ENCODE measurements at regions not wholly inside any gene's neighbourhood (a gene's known extent, or its start where the extent isn't known, plus 50 kb on each side); places are given as distances from the start of the nearest gene placed in this dataset.

DNA sequence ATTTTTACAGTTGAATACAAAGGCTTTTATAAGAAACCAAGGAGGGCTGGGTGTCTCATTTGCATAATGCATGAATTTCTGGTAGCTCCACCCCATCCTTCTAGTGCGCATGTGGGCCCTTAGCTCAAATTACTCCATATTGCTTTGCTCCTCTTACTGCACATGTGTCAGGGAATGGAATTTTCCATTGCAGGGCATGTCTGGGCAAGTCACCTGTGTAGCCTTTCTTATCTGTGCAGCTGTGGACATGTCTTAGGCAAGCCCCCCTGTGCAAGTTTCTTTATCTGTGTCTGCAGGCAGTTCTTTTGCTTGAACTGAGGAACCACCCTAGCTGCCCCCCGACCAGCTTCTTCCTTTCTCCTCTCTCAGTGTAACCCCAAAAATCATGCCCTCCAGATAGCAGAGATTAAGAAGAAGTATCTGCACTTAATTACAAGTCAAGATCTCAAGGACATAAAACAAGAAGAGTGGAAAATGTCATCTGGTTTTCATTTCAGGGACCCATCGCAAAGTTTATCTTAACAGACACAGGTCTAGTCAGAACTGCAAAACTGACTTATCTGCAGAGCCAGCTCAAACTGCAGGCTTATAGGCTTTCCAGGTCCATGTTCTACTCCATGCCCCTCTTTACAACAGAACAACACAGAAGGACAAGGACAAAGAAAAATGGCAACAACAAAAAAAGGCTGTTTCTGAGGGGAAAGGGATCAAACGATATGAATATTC is 137.9 kb upstream of the HS3ST4 start:
- Mint-ChIP-seq H3K4me1 (ENCODE audit: low read depth, unreplicated experiment) (no peaks in the 10 kb centered on the region), H3K27me3 (ENCODE audit: insufficient read depth, unreplicated experiment) (peaks cover 6% of the 10 kb centered on the region), H3K9me3 (ENCODE audit: unreplicated experiment) (peaks cover 10% of the 10 kb centered on the region), H3K27ac (ENCODE audit: unreplicated experiment) (no peak overlapping the region), H3K4me3 (ENCODE audit: unreplicated experiment) (no peak overlapping the region), H3K36me3 (ENCODE audit: insufficient read depth, unreplicated experiment) (no peaks in the 10 kb centered on the region)
- no peaks in the 10 kb centered on the region for H3K36me3 ChIP-seq (ENCODE audit: control insufficient read depth, insufficient read depth, low read length)
- BruUV-seq (replicated peaks) = no TSS peak
- H3K4me1 ChIP-seq = no peaks in the 10 kb centered on the region
- DNase-seq = peak; percentile 4 to 32
- TF ChIP-seq, protein P1, sequence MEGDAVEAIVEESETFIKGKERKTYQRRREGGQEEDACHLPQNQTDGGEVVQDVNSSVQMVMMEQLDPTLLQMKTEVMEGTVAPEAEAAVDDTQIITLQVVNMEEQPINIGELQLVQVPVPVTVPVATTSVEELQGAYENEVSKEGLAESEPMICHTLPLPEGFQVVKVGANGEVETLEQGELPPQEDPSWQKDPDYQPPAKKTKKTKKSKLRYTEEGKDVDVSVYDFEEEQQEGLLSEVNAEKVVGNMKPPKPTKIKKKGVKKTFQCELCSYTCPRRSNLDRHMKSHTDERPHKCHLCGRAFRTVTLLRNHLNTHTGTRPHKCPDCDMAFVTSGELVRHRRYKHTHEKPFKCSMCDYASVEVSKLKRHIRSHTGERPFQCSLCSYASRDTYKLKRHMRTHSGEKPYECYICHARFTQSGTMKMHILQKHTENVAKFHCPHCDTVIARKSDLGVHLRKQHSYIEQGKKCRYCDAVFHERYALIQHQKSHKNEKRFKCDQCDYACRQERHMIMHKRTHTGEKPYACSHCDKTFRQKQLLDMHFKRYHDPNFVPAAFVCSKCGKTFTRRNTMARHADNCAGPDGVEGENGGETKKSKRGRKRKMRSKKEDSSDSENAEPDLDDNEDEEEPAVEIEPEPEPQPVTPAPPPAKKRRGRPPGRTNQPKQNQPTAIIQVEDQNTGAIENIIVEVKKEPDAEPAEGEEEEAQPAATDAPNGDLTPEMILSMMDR (IDR thresholded peaks at IDR 0.05; ENCODE audit: insufficient read depth in 1 of 2, low read depth in 1 of 2, low read length in 1 of 2, severe bottlenecking in 1 of 2, unreplicated experiment in 1 of 2) = no peak
- no peak overlapping the region for H3K4me3 ChIP-seq (ENCODE audit: low read depth, low read length)
- H3K27me3 ChIP-seq (replicated peaks; ENCODE audit: control insufficient read depth, insufficient read depth, low read length) = no peaks in the 10 kb centered on the region
- CTCF ChIA-PET = no interaction called here
- no peaks in the 10 kb centered on the region for H3K9me3 ChIP-seq
- intact Hi-C loops (cut with micrococcal nuclease; ENCODE audit: unreplicated experiment) = no loop called here
- POLR2A ChIA-PET = no interaction called here

DNA sequence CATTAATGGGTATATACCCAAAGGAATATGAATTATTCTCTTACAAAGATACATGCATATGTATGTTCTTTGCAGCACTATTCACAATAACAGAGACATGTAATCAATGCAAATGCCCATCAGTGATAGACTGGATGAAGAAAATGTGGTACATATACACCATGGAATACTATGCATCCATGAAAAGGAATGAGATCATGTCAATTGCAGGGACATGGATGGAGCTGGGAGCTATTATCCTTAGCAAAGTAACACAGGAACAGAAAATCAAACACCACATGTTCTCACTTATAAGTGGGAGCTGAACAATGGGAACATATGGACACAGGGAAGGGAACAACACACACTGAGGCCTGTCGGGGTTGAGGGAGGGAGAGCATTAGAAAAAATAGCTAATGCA is 141.1 kb upstream of the HS3ST4 start:
- H3K9me3 Mint-ChIP-seq (ENCODE audit: unreplicated experiment) = peaks cover 10% of the 10 kb centered on the region

GRCh38 chr16:25546791-25547190 is 145.0 kb upstream of the HS3ST4 start:
- BruUV-seq (replicated peaks) = no TSS peak

More for the DNA sequence above, 141.1 kb upstream of the HS3ST4 start:
- DNase-seq = no peak
- Mint-ChIP-seq H3K36me3 (ENCODE audit: insufficient read depth, unreplicated experiment) (no peaks in the 10 kb centered on the region), H3K4me3 (ENCODE audit: unreplicated experiment) (no peak overlapping the region), H3K4me1 (ENCODE audit: low read depth, unreplicated experiment) (no peaks in the 10 kb centered on the region), H3K27ac (ENCODE audit: unreplicated experiment) (no peak overlapping the region), H3K27me3 (ENCODE audit: insufficient read depth, unreplicated experiment) (peaks cover 4% of the 10 kb centered on the region)
- ChIA-PET POLR2A (no interaction called here), CTCF (no interaction called here)
- Histone ChIP-seq H3K9me3 (no peaks in the 10 kb centered on the region), H3K4me3 (ENCODE audit: low read depth, low read length) (no peak overlapping the region), H3K4me1 (no peaks in the 10 kb centered on the region), H3K36me3 (ENCODE audit: control insufficient read depth, insufficient read depth, low read length) (no peaks in the 10 kb centered on the region), H3K27me3 (replicated peaks; ENCODE audit: control insufficient read depth, insufficient read depth, low read length) (no peaks in the 10 kb centered on the region)
- intact Hi-C loops (cut with micrococcal nuclease; ENCODE audit: unreplicated experiment) = no loop called here
- no TSS peak for BruUV-seq (replicated peaks)
- TF ChIP-seq, protein P1 (IDR thresholded peaks at IDR 0.05; ENCODE audit: insufficient read depth in 1 of 2, low read depth in 1 of 2, low read length in 1 of 2, severe bottlenecking in 1 of 2, unreplicated experiment in 1 of 2) = no peak

More at GRCh38 chr16:25546791-25547190, 145.0 kb upstream of the HS3ST4 start:
- no peak overlapping the region for H3K27ac Mint-ChIP-seq (ENCODE audit: unreplicated experiment)
- Histone ChIP-seq H3K4me3 (ENCODE audit: low read depth, low read length) (no peak overlapping the region), H3K27me3 (replicated peaks; ENCODE audit: control insufficient read depth, insufficient read depth, low read length) (no peaks in the 10 kb centered on the region), H3K36me3 (ENCODE audit: control insufficient read depth, insufficient read depth, low read length) (no peaks in the 10 kb centered on the region), H3K9me3 (no peaks in the 10 kb centered on the region), H3K4me1 (no peaks in the 10 kb centered on the region)
- no peaks in the 10 kb centered on the region for H3K36me3 Mint-ChIP-seq (ENCODE audit: insufficient read depth, unreplicated experiment)
- CTCF ChIA-PET = no interaction called here
- POLR2A ChIA-PET = no interaction called here
- no peaks in the 10 kb centered on the region for H3K9me3 Mint-ChIP-seq (ENCODE audit: unreplicated experiment)
- intact Hi-C loops (cut with micrococcal nuclease; ENCODE audit: unreplicated experiment) = no loop called here
- no peaks in the 10 kb centered on the region for H3K27me3 Mint-ChIP-seq (ENCODE audit: insufficient read depth, unreplicated experiment)
- no peaks in the 10 kb centered on the region for H3K4me1 Mint-ChIP-seq (ENCODE audit: low read depth, unreplicated experiment)
- H3K4me3 Mint-ChIP-seq (ENCODE audit: unreplicated experiment) = no peak overlapping the region
- no peak for DNase-seq
- TF ChIP-seq, protein P1 (IDR thresholded peaks at IDR 0.05; ENCODE audit: insufficient read depth in 1 of 2, low read depth in 1 of 2, low read length in 1 of 2, severe bottlenecking in 1 of 2, unreplicated experiment in 1 of 2) = no peak

Measured in Caco-2 (cell line).